T-helper 2 cell (primary cell): ENCODE measurements at regions not wholly inside any gene's neighbourhood (a gene's known extent, or its start where the extent isn't known, plus 50 kb on each side); places are given as distances from the start of the nearest gene placed in this dataset.
"Not testable (repeated sequence)": the region's sequence is repeated elsewhere in the genome, so short reads cannot be mapped to it uniquely, and the experiment has no call there.

Source experiments
- DNase-seq, 5 experiments: peaks; one replicate each; pipeline versions ENCODE4 v3.0.0 to v3.0.0-alpha.2; 2012 to 2022

- no peak for DNase-seq
Measured at GRCh38 chr5:1748271-1748670, 51.4 kb downstream of the MRPL36 start.

- no peak for DNase-seq
Measured at GRCh38 chr5:1747803-1748085, 51.9 kb downstream of the MRPL36 start.

DNA sequence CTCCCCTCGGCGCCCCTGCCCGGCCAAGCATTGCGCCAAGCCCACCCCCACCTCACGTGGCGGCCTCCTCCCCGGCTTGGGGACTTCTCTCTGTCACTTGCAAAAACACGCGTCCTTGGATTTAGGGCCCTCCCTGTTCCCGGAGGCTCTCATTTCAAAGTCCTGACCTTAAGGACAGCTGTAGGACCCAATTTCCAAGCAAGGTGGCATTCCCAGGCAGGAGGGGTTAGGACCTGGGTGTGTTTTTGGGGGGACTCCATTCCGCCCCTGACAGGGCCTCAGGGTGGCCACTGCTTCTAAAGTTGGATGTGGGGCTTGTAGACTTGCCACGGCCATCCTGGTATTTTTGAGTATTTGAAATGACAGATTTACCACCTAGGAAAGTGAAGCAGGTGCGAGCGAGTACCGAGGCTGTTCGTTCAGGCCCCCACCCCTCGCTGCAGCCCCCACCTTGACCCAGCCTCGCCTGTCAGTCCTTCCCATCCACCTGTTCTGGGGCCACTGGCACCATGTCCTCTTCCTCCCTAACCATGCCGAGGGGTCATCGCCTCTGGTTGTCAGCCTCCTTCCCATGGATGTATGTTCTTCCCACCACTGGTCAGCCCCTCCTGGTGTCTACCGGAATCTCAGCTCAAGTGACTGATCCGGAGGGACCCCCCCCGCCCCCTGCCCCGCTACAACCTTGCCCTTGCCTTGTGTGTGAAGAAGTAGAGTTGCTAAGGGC lies 52.4 kb downstream of the MRPL36 start:
- DNase-seq = no peak

DNA sequence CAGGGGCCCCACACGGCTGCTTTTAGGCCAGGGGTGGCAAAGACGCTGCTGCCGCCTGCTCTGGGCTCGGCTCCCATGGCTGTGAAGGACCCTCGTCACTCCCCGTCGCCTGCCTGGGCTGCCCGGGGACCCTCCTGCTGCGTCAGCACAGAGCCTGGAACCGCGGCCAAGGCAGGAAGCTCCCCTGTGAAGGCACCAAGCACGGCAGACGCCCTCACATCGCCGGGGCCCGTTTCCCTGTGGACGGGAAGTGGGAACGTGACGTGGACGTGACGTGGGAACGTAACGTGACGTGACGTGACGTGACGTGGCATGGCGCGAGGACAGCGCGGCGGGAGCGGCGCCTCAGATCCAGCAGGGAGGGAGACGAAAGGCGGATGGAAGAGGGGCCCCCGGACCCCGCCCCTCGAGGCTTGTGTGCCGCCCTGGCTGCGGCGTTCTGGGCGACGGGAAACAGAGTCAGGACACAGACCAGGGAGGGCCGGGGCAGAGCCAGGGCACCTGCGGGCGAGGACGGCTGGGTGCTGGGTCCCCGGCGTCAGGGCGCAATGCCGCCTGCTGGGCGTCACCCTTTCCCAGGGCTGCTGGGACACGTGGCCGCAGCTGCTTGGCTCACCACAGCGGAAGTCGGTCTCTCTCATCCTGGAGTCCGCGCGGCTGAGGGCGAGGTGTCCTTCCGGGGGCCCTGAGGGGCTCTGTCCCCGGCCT lies 53.1 kb downstream of the MRPL36 start:
- no peak for DNase-seq

GRCh38 chr5:1745796-1746370 lies 53.8 kb downstream of the MRPL36 start:
- DNase-seq = no peak

- no peak for DNase-seq
Measured at GRCh38 chr5:1745123-1745795, 54.4 kb downstream of the MRPL36 start.

DNA sequence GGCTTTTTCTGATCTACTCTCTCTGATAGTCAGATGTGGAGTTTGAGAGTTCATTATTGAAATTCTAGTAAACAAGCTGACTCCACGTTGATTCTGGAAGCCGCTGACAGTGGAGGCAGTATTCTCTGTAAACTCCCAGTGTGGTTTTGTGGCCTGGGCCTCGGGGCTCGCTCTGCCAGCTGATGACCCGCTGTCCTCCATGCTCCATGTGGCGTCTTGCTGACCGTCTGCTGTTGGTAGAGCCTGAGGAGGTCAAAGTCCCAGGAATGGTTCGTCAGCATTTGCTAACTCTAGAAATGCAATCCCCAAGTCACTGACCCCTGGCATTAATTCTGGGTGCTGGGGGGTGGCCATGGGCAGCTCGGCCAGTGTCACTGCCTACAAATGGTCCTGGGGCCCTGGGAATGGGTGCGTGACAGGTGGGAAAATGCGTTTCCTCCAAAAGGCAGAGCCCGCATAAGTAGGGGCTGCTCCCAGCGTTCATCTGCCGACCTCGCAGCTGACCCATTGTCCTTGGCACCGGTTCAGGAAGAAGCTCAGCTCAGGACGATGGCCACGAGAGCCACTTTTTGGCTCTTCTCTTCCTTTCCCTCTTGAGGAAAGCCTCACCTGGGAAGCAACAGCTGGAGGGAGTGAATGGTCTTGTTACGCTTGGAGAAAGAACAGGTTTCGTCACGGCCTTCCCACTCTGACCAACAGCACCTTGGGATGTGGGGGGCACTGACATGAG lies 55.1 kb downstream of the MRPL36 start:
- DNase-seq = no peak

DNA sequence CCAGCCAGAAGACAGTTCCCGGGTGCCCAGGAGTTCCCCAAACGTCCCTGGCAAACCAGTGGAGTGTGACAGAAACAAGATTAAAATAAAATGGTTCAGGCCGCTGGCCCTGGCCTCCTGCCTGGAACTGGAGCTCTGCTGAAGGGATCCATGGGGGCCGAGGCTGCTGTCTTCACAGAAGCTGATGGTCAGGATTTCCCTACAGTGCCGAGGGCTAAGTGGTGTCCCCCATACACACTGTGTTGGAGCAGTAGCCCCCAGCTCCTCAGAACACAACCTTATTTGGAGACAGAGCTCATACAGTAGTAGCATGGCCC lies 55.9 kb downstream of the MRPL36 start:
- DNase-seq = no peak

DNA sequence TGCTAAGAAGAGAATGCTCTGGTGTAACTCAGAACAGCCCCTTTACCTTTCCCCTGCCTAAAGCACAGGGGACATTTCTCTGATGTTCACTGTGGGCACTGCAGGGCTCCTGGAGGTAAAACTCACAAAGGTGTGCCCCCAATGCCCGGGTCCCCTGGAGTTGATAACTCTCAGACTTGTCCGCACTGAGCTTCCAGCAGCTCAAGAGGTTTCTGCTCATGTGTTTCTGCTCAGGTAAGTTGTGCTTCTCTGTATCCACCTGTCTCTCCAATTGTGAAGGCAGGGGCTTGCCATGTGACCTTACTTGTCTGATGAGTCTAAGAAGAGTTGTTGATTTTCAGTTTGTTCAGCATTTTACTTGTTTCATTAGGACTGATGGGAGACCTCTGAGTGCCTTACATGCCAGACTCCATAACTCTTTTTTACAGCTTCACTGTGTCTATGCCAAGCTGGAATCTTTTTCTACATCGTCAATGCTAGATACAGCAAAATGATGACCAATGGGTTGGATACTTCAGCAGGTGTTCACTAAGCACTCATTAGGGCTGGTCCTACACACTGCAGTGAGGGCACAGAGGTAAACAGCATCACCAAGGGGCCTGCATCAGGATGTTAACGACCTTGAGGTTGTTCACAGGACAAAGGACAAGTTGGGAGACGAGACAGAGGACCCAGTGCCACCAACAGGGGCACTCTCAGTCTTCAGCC lies 56.4 kb downstream of the MRPL36 start:
- DNase-seq = no peak

- DNase-seq = peak in 2 of 5 experiments; percentile 20 to 56
Measured at GRCh38 chr5:1737790-1738405, 61.7 kb downstream of the MRPL36 start.

- DNase-seq = no peak
Measured at GRCh38 chr5:1736889-1737711, 62.5 kb downstream of the MRPL36 start.

GRCh38 chr5:1736065-1736464 lies 63.6 kb downstream of the MRPL36 start:
- DNase-seq = no peak

DNA sequence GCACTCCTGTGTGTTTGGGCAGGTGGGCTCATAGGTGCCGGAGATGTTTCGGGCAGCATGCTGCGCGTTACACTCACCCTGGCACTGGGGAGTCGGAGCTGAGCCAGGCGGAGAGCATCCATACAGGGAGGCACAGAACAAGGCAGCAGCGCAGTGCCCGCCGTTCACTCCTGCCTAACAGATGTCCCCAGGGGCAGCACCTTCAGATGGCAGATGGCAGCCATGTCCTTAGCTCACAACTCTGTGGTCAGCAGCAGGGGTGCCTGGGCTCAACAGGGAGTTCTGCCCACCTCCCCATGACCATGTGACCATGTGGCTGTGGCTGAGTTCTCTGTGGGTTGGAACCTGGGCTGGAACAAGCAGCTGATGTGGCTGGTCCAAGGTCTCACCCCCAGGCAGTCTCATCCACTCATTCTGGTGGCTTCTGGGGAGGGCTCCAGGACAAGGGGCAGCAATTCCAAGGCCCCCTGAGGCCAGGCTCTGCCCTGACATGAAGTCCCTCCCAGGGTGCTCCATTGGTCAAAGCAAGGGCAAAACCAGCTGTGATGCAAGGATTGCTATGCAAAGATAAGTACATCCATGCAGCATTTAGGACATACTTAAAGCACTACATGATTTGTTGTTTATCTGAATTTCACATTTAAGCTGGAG lies 64.2 kb downstream of the MRPL36 start:
- DNase-seq = no peak

- DNase-seq = no peak
Measured at GRCh38 chr5:1734908-1735289, 64.7 kb downstream of the MRPL36 start.

DNA sequence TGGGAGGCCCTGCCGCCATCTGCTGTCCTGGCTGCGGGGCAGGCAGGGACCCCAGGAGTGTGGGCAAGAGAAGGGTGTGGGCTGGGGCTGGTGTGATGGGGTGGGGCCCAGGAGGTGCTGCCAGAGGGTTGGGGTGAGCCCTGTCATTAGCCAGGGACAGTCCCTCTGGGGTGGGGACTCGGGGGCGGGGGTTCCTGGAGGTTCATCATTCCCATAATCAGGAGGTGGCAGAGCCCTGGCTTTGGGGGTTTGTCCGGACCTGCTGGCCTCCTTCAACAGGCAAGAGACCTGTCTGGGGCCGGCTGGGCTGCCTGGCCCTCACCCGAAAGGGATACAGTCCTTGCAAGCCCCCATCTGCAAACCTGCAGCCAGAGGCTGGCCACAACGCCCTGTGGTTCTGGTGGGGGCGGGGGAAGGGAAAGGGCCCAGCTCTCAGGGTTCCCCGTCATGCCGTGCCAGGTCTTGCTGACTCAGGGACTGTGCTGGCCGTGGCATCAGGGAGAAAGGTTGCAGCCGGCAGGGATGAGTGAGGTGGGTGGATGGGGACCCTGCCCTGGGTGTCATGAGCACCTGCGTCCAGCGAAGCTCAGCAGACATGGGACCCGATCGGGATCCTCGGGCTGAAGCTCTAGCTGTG lies 65.2 kb downstream of the MRPL36 start:
- DNase-seq = no peak

DNA sequence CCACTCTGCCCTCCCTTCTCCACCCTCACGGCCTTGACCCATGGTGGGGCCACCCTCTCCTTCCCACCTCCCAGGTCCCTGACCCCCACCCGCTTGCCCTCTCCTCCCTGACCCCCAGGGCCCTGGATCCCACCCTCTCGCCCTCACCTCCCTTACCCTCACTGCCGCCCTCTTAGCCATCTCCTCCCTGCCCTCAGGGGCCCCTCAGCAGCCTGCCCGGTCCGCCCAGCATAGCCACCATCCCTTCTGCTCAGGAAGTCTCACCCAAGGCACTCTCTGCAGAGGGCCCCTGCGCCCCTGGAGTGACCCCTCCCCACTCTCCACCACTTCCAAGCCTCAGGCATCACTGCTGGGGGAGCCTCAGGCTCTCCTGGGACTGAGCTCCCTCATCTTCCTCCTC lies 66.3 kb downstream of the MRPL36 start:
- no peak for DNase-seq

- no peak for DNase-seq
Measured at GRCh38 chr5:1732945-1733344, 66.7 kb downstream of the MRPL36 start.

DNA sequence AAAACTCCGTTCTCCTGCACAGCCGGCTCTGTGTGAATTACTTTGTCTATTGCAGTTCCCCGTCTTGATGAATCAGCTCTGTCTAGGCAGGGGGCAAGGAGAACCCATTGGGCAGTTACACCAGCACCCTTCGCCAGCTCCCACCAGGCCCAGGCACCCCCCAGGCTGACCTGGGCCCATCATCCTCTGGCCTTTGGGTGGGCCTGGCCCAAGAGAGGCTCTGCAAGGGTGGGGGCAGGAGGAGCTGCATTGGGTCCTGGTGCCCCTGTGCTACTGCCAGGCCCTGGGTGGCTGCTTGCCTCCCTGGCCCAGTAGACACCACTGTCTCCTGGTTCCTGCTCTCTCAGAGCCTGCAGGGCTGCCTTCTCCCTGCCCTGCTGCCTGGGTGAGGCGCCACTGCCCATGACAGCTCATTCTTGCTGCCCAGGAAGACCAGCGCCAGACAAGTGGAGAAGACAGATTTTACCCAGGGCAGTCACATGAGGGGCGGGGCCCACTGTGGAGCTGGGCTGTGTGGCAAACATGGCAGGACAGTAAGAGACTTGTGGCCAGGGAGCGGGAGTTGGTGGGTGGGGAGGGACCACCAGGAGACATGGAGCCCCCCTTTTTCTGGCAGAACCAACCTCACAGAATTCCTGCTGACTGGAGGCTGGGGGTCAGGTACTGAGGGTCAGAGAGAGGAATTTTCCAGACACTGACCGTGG lies 67.2 kb downstream of the MRPL36 start:
- no peak for DNase-seq

- DNase-seq = not testable (repeated sequence)
Measured at GRCh38 chr5:1731855-1732237, 67.8 kb downstream of the MRPL36 start.
